CD14-positive monocyte (primary cell): ENCODE measurements at regions not wholly inside any gene's neighbourhood (a gene's known extent, or its start where the extent isn't known, plus 50 kb on each side); places are given as distances from the start of the nearest gene placed in this dataset.

ENCODE experiments used
- DNase-seq, 3 donors: peaks; one replicate each; pipeline ENCODE4 v3.0.0-alpha.2; 2011 to 2022
- H2AFZ ChIP-seq: 2 replicates; pipeline ENCODE4 v1.6.0; 2012; ENCODE audit warnings: mild to moderate bottlenecking, low read depth, low read length, inconsistent platforms; ENCODE audit not compliant: insufficient read depth, poor library complexity, severe bottlenecking
- H3K27ac ChIP-seq, 2 donors: 1 replicate in 1 of 2; 2 replicates in 1 of 2; pipeline ENCODE4 v1.5.1; 2012 to 2013; ENCODE audit warnings: low read length in 2 of 2, control low read depth in 1 of 2, inconsistent platforms in 1 of 2, low read depth in 1 of 2, mild to moderate bottlenecking in 1 of 2
- H3K27me3 ChIP-seq, 2 donors: one replicate each; pipeline versions ENCODE4 v1.6.0 to v1.6.1; 2011 to 2013; ENCODE audit warnings: low read length in 2 of 2; ENCODE audit not compliant: control insufficient read depth in 2 of 2, insufficient read depth in 2 of 2
- H3K36me3 ChIP-seq, 2 donors: replicated peaks in 1 of 2; 1 replicate in 1 of 2; 2 replicates in 1 of 2; pipeline versions ENCODE4 v1.5.1 to v1.6.1; 2012 to 2013; ENCODE audit warnings: low read length in 2 of 2, control low read depth in 1 of 2, inconsistent platforms in 1 of 2, mild to moderate bottlenecking in 1 of 2; ENCODE audit not compliant: insufficient read depth in 2 of 2, control insufficient read depth in 1 of 2
- H3K4me1 ChIP-seq, 2 donors: 1 replicate in 1 of 2; 2 replicates in 1 of 2; pipeline versions ENCODE4 v1.5.1 to v1.6.1; 2012 to 2013; ENCODE audit warnings: low read length in 2 of 2, control low read depth in 1 of 2, inconsistent platforms in 1 of 2, mild to moderate bottlenecking in 1 of 2, moderate library complexity in 1 of 2; ENCODE audit not compliant: insufficient read depth in 2 of 2, control insufficient read depth in 1 of 2
- H3K4me2 ChIP-seq: replicated peaks from 2 replicates; pipeline ENCODE3; 2012; ENCODE audit warnings: low read length, moderate library complexity, mild to moderate bottlenecking; ENCODE audit not compliant: poor library complexity, severe bottlenecking; ENCODE audit errors: extremely low read depth
- H3K4me3 ChIP-seq, 3 experiments: fragments of 200-600 bp in 1 of 3; sonication (generic) in 1 of 3; replicated peaks in 1 of 3; 1 replicate in 2 of 3; 2 replicates in 1 of 3; pipeline ENCODE4 v1.5.1; 2011 to 2013; ENCODE audit warnings: low read length in 3 of 3, mild to moderate bottlenecking in 3 of 3, control low read depth in 2 of 3, low read depth in 2 of 3, inconsistent platforms in 1 of 3, moderate library complexity in 1 of 3
- H3K79me2 ChIP-seq: 2 replicates; pipeline ENCODE4 v1.6.0; 2012; ENCODE audit warnings: mild to moderate bottlenecking, control low read depth, inconsistent platforms, low read length, moderate library complexity; ENCODE audit not compliant: insufficient read depth
- H3K9ac ChIP-seq: 2 replicates; pipeline ENCODE4 v1.6.0; 2017; ENCODE audit warnings: low read length, mild to moderate bottlenecking; ENCODE audit not compliant: insufficient read depth, poor library complexity, severe bottlenecking
- H3K9me3 ChIP-seq, 2 donors: replicated peaks in 1 of 2; 1 replicate in 1 of 2; 2 replicates in 1 of 2; pipeline versions ENCODE4 v1.5.1 to v1.6.1; 2012 to 2013; ENCODE audit warnings: low read length in 2 of 2, control low read depth in 1 of 2; ENCODE audit not compliant: control insufficient read depth in 1 of 2, insufficient read depth in 1 of 2
- H4K20me1 ChIP-seq: 2 replicates; pipeline ENCODE4 v1.6.0; 2012; ENCODE audit warnings: mild to moderate bottlenecking, low read length, control low read depth, moderate library complexity; ENCODE audit not compliant: insufficient read depth
- H3K27ac Mint-ChIP-seq, 7 donors: one replicate each; pipeline ENCODE4 v1.8.0; 2020; ENCODE audit warnings: mild to moderate bottlenecking in 7 of 7, mixed read lengths in 7 of 7, moderate library complexity in 6 of 7, inconsistent platforms in 2 of 7
- H3K27me3 Mint-ChIP-seq, 3 donors: one replicate each; pipeline ENCODE4 v1.8.0; 2021 to 2022; ENCODE audit warnings: low read depth in 3 of 3, mild to moderate bottlenecking in 3 of 3, mixed read lengths in 3 of 3, moderate library complexity in 3 of 3, inconsistent platforms in 1 of 3
- H3K36me3 Mint-ChIP-seq, 2 donors: one replicate each; pipeline ENCODE4 v1.8.0; 2020; ENCODE audit warnings: mixed read lengths in 2 of 2, inconsistent platforms in 1 of 2, mild to moderate bottlenecking in 1 of 2
- H3K4me1 Mint-ChIP-seq: one replicate; pipeline ENCODE4 v1.8.0; 2020; ENCODE audit warnings: mild to moderate bottlenecking, mixed read lengths
- H3K4me3 Mint-ChIP-seq, 2 donors: one replicate each; pipeline ENCODE4 v1.8.0; 2020; ENCODE audit warnings: mild to moderate bottlenecking in 2 of 2, mixed read lengths in 2 of 2, moderate library complexity in 1 of 2
- H3K9me3 Mint-ChIP-seq, 7 donors: one replicate each; pipeline ENCODE4 v1.8.0; 2020 to 2022; ENCODE audit warnings: mixed read lengths in 7 of 7, mild to moderate bottlenecking in 6 of 7, moderate library complexity in 6 of 7, inconsistent platforms in 2 of 7
- CTCF ChIP-seq: fragments of 200-600 bp; IDR thresholded peaks from one replicate; pipeline ENCODE4 v1.8.0; 2022; ENCODE audit warnings: antibody characterized with exemption, mild to moderate bottlenecking
- WGBS: methylation state at CpG from one replicate; pipeline ENCODE4 v1.1.5; 2013; ENCODE audit warnings: missing lambda C conversion rate; ENCODE audit not compliant: insufficient coverage; 5-methylcytosine and 5-hydroxymethylcytosine counted together
- intact Hi-C, 2 donors: fragments of 100-400 bp; cut with micrococcal nuclease; formaldehyde crosslinking; loops; one replicate each; pipeline versions ENCODE4 v1.15.0 to v1.15.1; 2023

DNA sequence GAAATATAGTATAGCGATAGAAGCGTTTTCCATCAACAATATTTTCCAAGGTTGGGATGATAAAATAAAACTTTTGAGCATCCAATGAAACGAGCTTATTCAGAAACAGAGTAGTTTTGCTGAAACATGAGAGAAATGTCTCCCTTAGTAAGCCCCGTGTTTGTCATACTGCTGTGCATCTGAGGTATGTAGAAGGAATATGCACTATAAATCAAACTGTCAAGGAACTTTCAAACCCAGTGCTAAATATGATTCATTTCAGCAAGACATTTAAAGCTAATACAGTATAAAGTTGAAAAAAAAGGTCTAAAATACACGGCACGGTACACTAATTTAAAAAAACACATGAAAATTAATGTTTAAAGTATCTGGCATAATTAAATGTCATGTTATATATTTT is 546.2 kb downstream of the SLITRK5 start:
- Histone ChIP-seq H4K20me1 (no peaks in the 10 kb centered on the region), H3K4me3 (no peak overlapping the region), H3K9me3 (peaks cover 0 to 5% of the 10 kb centered on the region in 2 donors), H2AFZ (no peak overlapping the region), H3K9ac (no peak overlapping the region), H3K79me2 (no peaks in the 10 kb centered on the region), H3K4me2 (no peak overlapping the region), H3K4me1 (no peaks in the 10 kb centered on the region), H3K27ac (no peak overlapping the region), H3K27me3 (no peaks in the 10 kb centered on the region), H3K36me3 (no peaks in the 10 kb centered on the region)
- no CpG with 5 or more reads among the region's 6 CpGs for WGBS
- intact Hi-C loops: no loop called here
- Mint-ChIP-seq H3K9me3 (peaks cover 0 to 7% (median 1%) of the 10 kb centered on the region in 7 donors), H3K4me3 (no peak overlapping the region), H3K4me1 (no peaks in the 10 kb centered on the region), H3K36me3 (no peaks in the 10 kb centered on the region), H3K27ac (no peak overlapping the region), H3K27me3 (no peaks in the 10 kb centered on the region)
- no peak for TF ChIP-seq CTCF
- DNase-seq: no peak

GRCh38 chr13:88217883-88218282 is 546.7 kb downstream of the SLITRK5 start:
- no CpG with 5 or more reads among the region's 2 CpGs for WGBS
- TF ChIP-seq CTCF: no peak
- no peak overlapping the region for H3K4me3 ChIP-seq

More at GRCh38 chr13:88217883-88218282, 546.7 kb downstream of the SLITRK5 start:
- no peaks in the 10 kb centered on the region for H3K27me3 ChIP-seq
- H3K79me2 ChIP-seq: no peaks in the 10 kb centered on the region
- no peak overlapping the region for H3K4me2 ChIP-seq
- Mint-ChIP-seq H3K4me1 (no peaks in the 10 kb centered on the region), H3K9me3 (peaks cover 0 to 9% (median 1%) of the 10 kb centered on the region in 7 donors), H3K27ac (no peak overlapping the region), H3K36me3 (no peaks in the 10 kb centered on the region), H3K4me3 (no peak overlapping the region), H3K27me3 (no peaks in the 10 kb centered on the region)
- H4K20me1 ChIP-seq: no peaks in the 10 kb centered on the region
- DNase-seq: no peak
- peaks cover 0 to 5% of the 10 kb centered on the region in 2 donors for H3K9me3 ChIP-seq
- H3K36me3 ChIP-seq: no peaks in the 10 kb centered on the region
- no peak overlapping the region for H3K27ac ChIP-seq
- intact Hi-C loops: no loop called here
- no peaks in the 10 kb centered on the region for H3K4me1 ChIP-seq
- H2AFZ ChIP-seq: no peak overlapping the region
- no peak overlapping the region for H3K9ac ChIP-seq
